IMR-90 (cell line): ENCODE measurements at regions not wholly inside any gene's neighbourhood (a gene's known extent, or its start where the extent isn't known, plus 50 kb on each side); places are given as distances from the start of the nearest gene placed in this dataset.

Experiments used
- ATAC-seq: fragments of 200-7000 bp; cut with Tn5 transposase; 2 replicates; pipeline ENCODE4 v1.9.1; 2020; ENCODE audit warnings: low read depth, mild to moderate bottlenecking, moderate library complexity
- BruUV-seq: library from RNA; stranded (reverse); fragments of 400-500 nt; replicated peaks from 2 replicates; lab custom pipeline; 2021; lab: Mats Ljungman, UMichigan
- CTCF ChIA-PET: fragments of 300-600 bp; formaldehyde crosslinking; extraction: SDS; loops from one replicate; lab custom pipeline; 2021; ENCODE audit warnings: antibody characterized with exemption; lab: Yijun Ruan, JAX
- POLR2A ChIA-PET: fragments of 300-600 bp; sonication (Branson Sonifier 250); formaldehyde crosslinking; loops from one replicate; lab custom pipeline; 2022; ENCODE audit warnings: antibody characterized with exemption; ENCODE audit not compliant: unreplicated experiment; lab: Charles Lee
- DNase-seq: peaks from one replicate; pipeline ENCODE4 v3.0.0; 2013
- H2AFZ ChIP-seq: replicated peaks from 2 replicates; pipeline ENCODE3; 2013; ENCODE audit warnings: low read length, mild to moderate bottlenecking; ENCODE audit not compliant: poor library complexity
- H2AK5ac ChIP-seq: 2 replicates; pipeline ENCODE4 v1.6.1; 2013; ENCODE audit warnings: low read depth, low read length, inconsistent platforms
- H2AK9ac ChIP-seq: replicated peaks from 2 replicates; pipeline ENCODE3; 2013; ENCODE audit warnings: mild to moderate bottlenecking, low read depth, low read length, moderate library complexity; ENCODE audit not compliant: poor library complexity
- H2BK120ac ChIP-seq: 2 replicates; pipeline ENCODE4 v1.6.1; 2013; ENCODE audit warnings: low read depth, low read length, inconsistent platforms
- H2BK15ac ChIP-seq: 3 replicates; pipeline ENCODE4 v1.6.1; 2013; ENCODE audit warnings: low read depth, low read length, inconsistent platforms
- H2BK20ac ChIP-seq: 2 replicates; pipeline ENCODE4 v1.6.1; 2013; ENCODE audit warnings: low read depth, mild to moderate bottlenecking, inconsistent platforms, low read length, moderate library complexity
- H2BK5ac ChIP-seq: 2 replicates; pipeline ENCODE4 v1.6.1; 2013; ENCODE audit warnings: mild to moderate bottlenecking, low read depth, low read length, inconsistent platforms; ENCODE audit not compliant: poor library complexity, severe bottlenecking
- H3K14ac ChIP-seq: replicated peaks from 2 replicates; pipeline ENCODE4 v1.6.1; 2013; ENCODE audit warnings: low read depth, low read length, inconsistent platforms
- H3K18ac ChIP-seq: 2 replicates; pipeline ENCODE4 v1.6.1; 2013; ENCODE audit warnings: low read depth, low read length, control low read depth
- H3K23ac ChIP-seq: 2 replicates; pipeline ENCODE4 v1.6.1; 2013; ENCODE audit warnings: low read depth, low read length, inconsistent platforms
- H3K27ac ChIP-seq: 2 replicates; pipeline ENCODE4 v1.5.1; 2013; ENCODE audit warnings: mild to moderate bottlenecking, control low read depth, low read length; ENCODE audit not compliant: insufficient read depth
- H3K27me3 ChIP-seq: 2 replicates; pipeline ENCODE4 v1.6.1; 2013; ENCODE audit warnings: low read length; ENCODE audit not compliant: control insufficient read depth, insufficient read depth
- H3K36me3 ChIP-seq: 2 replicates; pipeline ENCODE4 v1.6.1; 2013; ENCODE audit warnings: low read length, mixed read lengths; ENCODE audit not compliant: control insufficient read depth, insufficient read depth
- H3K4ac ChIP-seq: 2 replicates; pipeline ENCODE4 v1.6.1; 2013; ENCODE audit warnings: low read depth, low read length, inconsistent platforms
- H3K4me1 ChIP-seq: 2 replicates; pipeline ENCODE4 v1.6.1; 2013; ENCODE audit warnings: low read length, mixed read lengths; ENCODE audit not compliant: control insufficient read depth, insufficient read depth
- H3K4me2 ChIP-seq: 2 replicates; pipeline ENCODE4 v1.6.1; 2013; ENCODE audit warnings: low read depth, mild to moderate bottlenecking, control low read depth, low read length, moderate library complexity
- H3K4me3 ChIP-seq: 2 replicates; pipeline ENCODE4 v1.5.1; 2013; ENCODE audit warnings: low read depth, mild to moderate bottlenecking, control low read depth, low read length, moderate library complexity; ENCODE audit not compliant: insufficient read depth
- H3K56ac ChIP-seq: 2 replicates; pipeline ENCODE4 v1.6.1; 2013; ENCODE audit warnings: low read length, inconsistent platforms; ENCODE audit not compliant: insufficient read depth; ENCODE audit errors: extremely low read depth
- H3K79me1 ChIP-seq, 2 experiments: 2 replicates each; pipeline ENCODE4 v1.6.1; 2013; ENCODE audit warnings: low read length in 2 of 2, inconsistent platforms in 1 of 2, low read depth in 1 of 2
- H3K9ac ChIP-seq: 2 replicates; pipeline ENCODE4 v1.6.1; 2013; ENCODE audit warnings: low read depth, low read length, control low read depth
- H3K9me1 ChIP-seq: 2 replicates; pipeline ENCODE4 v1.6.1; 2013; ENCODE audit warnings: low read length, inconsistent platforms; ENCODE audit not compliant: insufficient read depth
- H3K9me3 ChIP-seq: 2 replicates; pipeline ENCODE4 v1.6.1; 2013; ENCODE audit warnings: low read length; ENCODE audit not compliant: control insufficient read depth, insufficient read depth
- H4K20me1 ChIP-seq: 2 replicates; pipeline ENCODE4 v1.6.1; 2013; ENCODE audit warnings: low read length, inconsistent platforms; ENCODE audit not compliant: insufficient read depth
- H4K5ac ChIP-seq: 2 replicates; pipeline ENCODE4 v1.6.1; 2013; ENCODE audit warnings: mild to moderate bottlenecking, low read depth, low read length, control low read depth
- H4K8ac ChIP-seq, 2 experiments: 2 replicates each; pipeline ENCODE4 v1.6.1; 2013; ENCODE audit warnings: low read depth in 2 of 2, low read length in 2 of 2, control low read depth in 1 of 2, inconsistent platforms in 1 of 2
- H4K91ac ChIP-seq: 2 replicates; pipeline ENCODE4 v1.6.1; 2013; ENCODE audit warnings: low read depth, low read length, inconsistent platforms; ENCODE audit not compliant: insufficient read depth
- MXI1 ChIP-seq: IDR thresholded peaks from 2 replicates; pipeline ENCODE4 v1.6.1; 2012; ENCODE audit warnings: low read depth, mild to moderate bottlenecking, low read length, moderate library complexity, borderline replicate concordance
- WGBS, 2 experiments: methylation state at CpG; one replicate each; pipeline versions ENCODE4 v1.1.5 to v1.1.7; 2013; ENCODE audit warnings: missing lambda C conversion rate in 2 of 2; ENCODE audit not compliant: insufficient read length in 1 of 2; ENCODE audit errors: extremely low coverage in 2 of 2; 5-methylcytosine and 5-hydroxymethylcytosine counted together
- dilution Hi-C: fragments of 300-500 bp; cut with HindIII; formaldehyde crosslinking; loops from one replicate; pipeline ENCODE4 v1.14.3; 2018; ENCODE audit warnings: low sequenced_read_pairs; ENCODE audit not compliant: unreplicated experiment
- in situ Hi-C: fragments of 300-500 bp; cut with MboI; formaldehyde crosslinking; loops from 3 replicates; pipeline ENCODE4 v1.14.3; 2019; ENCODE audit warnings: low sequenced_read_pairs, inconsistent platforms, mixed read lengths
- intact Hi-C: fragments of 100-400 bp; cut with micrococcal nuclease; formaldehyde crosslinking; loops from 2 replicates; pipeline ENCODE4 v1.10.0; 2022

DNA sequence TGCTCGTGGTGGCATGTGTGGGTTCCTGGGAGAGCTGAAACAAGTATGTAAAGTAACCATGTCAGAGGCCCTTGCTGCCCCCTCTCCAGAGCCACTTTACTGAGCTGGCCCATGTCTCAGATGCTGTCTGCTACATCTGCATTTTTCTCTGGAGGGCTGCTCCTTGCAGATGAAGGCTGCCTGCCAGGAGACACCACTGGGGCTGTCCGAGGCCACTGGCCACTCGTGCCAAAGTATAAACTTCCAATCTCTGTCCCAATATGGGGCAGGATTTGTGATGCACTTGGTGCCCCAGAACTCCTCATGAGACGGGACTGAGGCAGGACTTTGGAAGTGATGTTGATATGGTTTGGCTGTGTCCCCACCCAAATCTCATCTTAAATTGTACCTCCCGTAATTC is 478.4 kb upstream of the B3GAT1 start:
- Histone ChIP-seq H3K27me3 (no peaks in the 10 kb centered on the region), H3K79me1 (no peaks in the 10 kb centered on the region), H3K4ac (no peak overlapping the region), H2AK9ac (no peak overlapping the region), H3K27ac (no peak overlapping the region), H3K14ac (no peak overlapping the region), H3K9ac (no peak overlapping the region), H3K9me3 (peaks cover 15% of the 10 kb centered on the region), H2AFZ (no peak overlapping the region), H3K36me3 (no peaks in the 10 kb centered on the region), H3K4me3 (no peak overlapping the region), H4K8ac (no peak overlapping the region), H3K56ac (no peak overlapping the region), H2BK15ac (no peak overlapping the region), H4K91ac (no peak overlapping the region), H2BK120ac (no peak overlapping the region), H3K23ac (no peak overlapping the region), H4K20me1 (no peaks in the 10 kb centered on the region), H3K9me1 (no peaks in the 10 kb centered on the region), H2AK5ac (no peak overlapping the region), H3K4me1 (no peaks in the 10 kb centered on the region), H3K4me2 (no peak overlapping the region), H2BK5ac (no peak overlapping the region), H3K18ac (no peak overlapping the region), H2BK20ac (no peak overlapping the region), H4K5ac (no peak overlapping the region)
- TF ChIP-seq MXI1, result no peak
- WGBS, 2 experiments, result no CpG with 5 or more reads among the region's 5 CpGs
- in situ Hi-C loops (no loop called here), dilution Hi-C loops (no loop called here), intact Hi-C loops (no loop called here)
- ATAC-seq (no peak), DNase-seq (no peak)
- BruUV-seq, result no TSS peak
- ChIA-PET POLR2A (no interaction called here), CTCF (no interaction called here)
